LNCAP (cell line): ENCODE measurements at regions not wholly inside any gene's neighbourhood (a gene's known extent, or its start where the extent isn't known, plus 50 kb on each side); places are given as distances from the start of the nearest gene placed in this dataset.
A peak's percentile ranks its signal among the peaks of the same experiment; 100 is the strongest.

Experiments
- CTCF ChIP-seq: fragments of 450-650 bp; IDR thresholded peaks from 2 replicates; pipeline ENCODE4 v1.5.1; 2017; ENCODE audit warnings: mild to moderate bottlenecking

DNA sequence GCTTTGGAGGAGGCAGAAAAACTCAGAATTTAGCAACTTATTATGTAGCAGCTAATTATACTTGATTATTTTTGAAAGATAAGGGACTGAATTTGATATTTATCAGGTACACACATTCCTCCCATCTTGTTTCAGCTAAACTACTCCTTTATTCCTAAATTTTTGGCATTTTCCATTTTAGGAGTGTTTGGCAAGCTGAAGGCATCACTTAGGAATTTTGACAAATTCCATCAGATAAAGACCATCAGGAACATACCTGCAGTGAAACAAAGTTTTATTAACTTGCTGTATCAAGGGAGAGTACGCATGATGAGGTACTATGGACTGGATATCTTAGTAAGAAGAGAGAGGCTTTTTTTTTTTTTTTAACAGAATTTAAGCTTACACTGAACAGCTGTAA lies 1092.2 kb downstream of the PLA2G4A start:
- no peak for TF ChIP-seq CTCF

DNA sequence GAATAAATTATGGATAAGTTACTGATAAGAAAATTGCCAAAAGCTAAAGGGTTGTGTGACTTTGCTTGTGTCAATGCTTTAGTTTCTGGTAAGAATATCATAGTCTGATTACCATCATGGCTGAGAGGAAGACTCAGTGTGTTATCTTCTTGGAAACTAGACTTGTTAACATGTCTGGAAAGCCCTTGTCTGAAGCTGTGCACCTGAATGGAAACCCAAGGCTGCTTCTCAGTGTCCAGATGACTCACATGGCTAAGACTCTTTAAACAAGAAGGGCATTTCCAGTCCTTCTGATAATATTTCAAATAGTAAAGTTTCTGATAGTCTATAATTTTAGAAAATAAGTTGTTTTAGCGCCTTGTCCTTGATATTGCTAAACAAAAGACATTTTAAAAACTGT lies 1092.7 kb downstream of the PLA2G4A start:
- TF ChIP-seq CTCF: no peak

DNA sequence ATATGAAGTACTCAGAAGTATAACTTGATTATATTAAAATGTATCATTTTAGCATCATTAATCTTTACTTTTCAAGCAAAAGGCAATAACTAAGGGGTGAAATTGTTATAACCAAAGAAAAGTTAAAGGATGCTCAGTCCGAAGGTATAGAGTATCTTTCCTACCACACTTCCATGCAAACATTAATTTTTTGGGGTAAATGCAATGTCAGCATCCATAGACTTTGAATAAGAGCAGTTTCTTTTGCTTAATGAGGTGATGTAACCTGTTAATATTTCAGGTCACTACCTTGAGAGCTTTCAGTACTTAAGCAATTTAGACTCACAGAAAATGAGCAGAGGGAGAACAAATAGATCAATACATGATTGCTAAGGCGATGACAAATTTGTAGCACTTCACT lies 1093.5 kb downstream of the PLA2G4A start:
- TF ChIP-seq CTCF: no peak

DNA sequence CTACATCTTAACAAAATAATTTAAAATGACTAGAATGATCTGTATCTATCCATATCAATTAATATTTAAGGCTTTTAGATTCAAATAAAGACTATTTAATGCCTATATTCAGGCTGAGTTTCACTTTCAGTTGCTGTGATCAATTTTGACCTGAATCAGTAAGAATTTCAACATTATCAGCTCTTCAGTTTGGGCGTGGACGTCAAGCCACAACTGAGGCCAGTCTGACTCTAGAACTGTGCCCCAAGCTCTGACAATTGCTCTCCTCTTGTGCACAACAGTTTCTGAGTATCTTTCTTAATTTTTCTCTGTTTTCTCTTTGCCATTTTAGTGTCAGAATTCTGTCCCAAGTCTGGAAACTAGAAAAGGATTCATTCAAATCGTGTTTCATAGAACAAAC lies 1095.5 kb downstream of the PLA2G4A start:
- no peak for TF ChIP-seq CTCF

- peak; percentile 49 for TF ChIP-seq CTCF
Measured at GRCh38 chr1:187928288-187928687, 1099.5 kb downstream of the PLA2G4A start.

- no peak for TF ChIP-seq CTCF
Measured at GRCh38 chr1:187928696-187929095, 1099.9 kb downstream of the PLA2G4A start.

- no peak for TF ChIP-seq CTCF
Measured at GRCh38 chr1:187931776-187932175, 1103.0 kb downstream of the PLA2G4A start.
